Breast epithelium (tissue), 4 donors: ENCODE measurements at regions not wholly inside any gene's neighbourhood (a gene's known extent, or its start where the extent isn't known, plus 50 kb on each side); places are given as distances from the start of the nearest gene placed in this dataset.
"Not testable (repeated sequence)": the region's sequence is repeated elsewhere in the genome, so short reads cannot be mapped to it uniquely, and the experiment has no call there.

ENCODE experiments used
- DNase-seq, 2 donors: peaks; one replicate each; pipeline ENCODE4 v3.0.0-alpha.2; 2019; ENCODE audit warnings: low spot score in 2 of 2
- H3K27ac ChIP-seq, 2 donors: fragments of 200-600 bp; sonication (generic) in 1 of 2; one replicate each; pipeline ENCODE4 v1.5.1; 2016 to 2019; ENCODE audit warnings: mild to moderate bottlenecking in 1 of 2
- H3K27me3 ChIP-seq, 2 donors: fragments of 200-600 bp; sonication (generic) in 1 of 2; one replicate each; pipeline versions ENCODE4 v1.5.1 to v1.6.0; 2017 to 2019; ENCODE audit warnings: control low read depth in 1 of 2, mild to moderate bottlenecking in 1 of 2
- H3K36me3 ChIP-seq: fragments of 200-600 bp; one replicate; pipeline ENCODE4 v1.5.1; 2019
- H3K4me1 ChIP-seq, 2 donors: fragments of 200-600 bp; sonication (generic); one replicate each; pipeline ENCODE4 v1.5.1; 2016 to 2019; ENCODE audit warnings: control low read depth in 1 of 2
- H3K4me3 ChIP-seq, 3 donors: fragments of 200-600 bp; sonication (generic); 1 replicate in 2 of 3; 2 replicates in 1 of 3; pipeline ENCODE4 v1.5.1; 2016 to 2019; ENCODE audit warnings: mild to moderate bottlenecking in 3 of 3, moderate library complexity in 2 of 3
- H3K9me3 ChIP-seq, 2 donors: fragments of 200-600 bp; sonication (generic) in 1 of 2; one replicate each; pipeline ENCODE4 v1.5.1; 2016 to 2019; ENCODE audit warnings: control low read depth in 1 of 2
- POLR2A ChIP-seq: fragments of 450-650 bp; IDR thresholded peaks from one replicate; pipeline ENCODE4 v1.6.1; 2016; ENCODE audit warnings: antibody characterized with exemption, mild to moderate bottlenecking, moderate library complexity
- POLR2AphosphoS5 ChIP-seq, 3 donors: sonication (generic); formaldehyde crosslinking; IDR thresholded peaks; one replicate each; pipeline ENCODE4 v1.6.1; 2017; ENCODE audit warnings: antibody characterized with exemption in 3 of 3
- intact Hi-C: fragments of 100-400 bp; cut with DNase I; formaldehyde crosslinking; loops from one replicate; pipeline ENCODE4 v1.15.1; 2023; ENCODE audit warnings: low total_unique reads
- TF ChIP-seq, protein P1 (sequence below), 3 donors: fragments of 450-650 bp; IDR thresholded peaks; one replicate each; pipeline ENCODE4 v1.5.1; 2016 to 2017; ENCODE audit warnings: antibody characterized with exemption in 3 of 3, mild to moderate bottlenecking in 3 of 3, moderate library complexity in 3 of 3

DNA sequence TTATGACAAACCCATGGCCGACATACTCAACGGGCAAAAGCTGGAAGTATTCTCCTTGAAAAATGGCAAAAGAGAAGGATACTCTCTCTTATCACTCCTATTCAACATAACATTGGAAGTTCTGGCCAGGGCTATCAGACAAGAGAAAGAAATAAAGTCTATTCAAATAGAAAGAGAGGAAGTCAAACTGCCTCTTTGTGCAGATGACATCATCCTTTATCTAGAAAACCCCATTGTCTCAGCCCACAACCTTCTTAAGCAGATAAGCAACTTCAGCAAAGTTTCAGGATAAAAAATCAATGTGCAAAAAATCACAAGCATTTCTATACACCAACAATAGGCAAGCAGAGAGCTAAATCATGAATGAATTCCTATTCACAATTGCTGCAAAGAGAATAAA, 1799.9 kb upstream of the ACO1 start:
- no peak for DNase-seq
- H3K9me3 ChIP-seq: no peaks in the 10 kb centered on the region
- no peaks in the 10 kb centered on the region for H3K4me1 ChIP-seq
- no peak overlapping the region for H3K4me3 ChIP-seq
- no peaks in the 10 kb centered on the region for H3K36me3 ChIP-seq
- H3K27ac ChIP-seq: no peak overlapping the region
- no peaks in the 10 kb centered on the region for H3K27me3 ChIP-seq
- TF ChIP-seq, protein P1, sequence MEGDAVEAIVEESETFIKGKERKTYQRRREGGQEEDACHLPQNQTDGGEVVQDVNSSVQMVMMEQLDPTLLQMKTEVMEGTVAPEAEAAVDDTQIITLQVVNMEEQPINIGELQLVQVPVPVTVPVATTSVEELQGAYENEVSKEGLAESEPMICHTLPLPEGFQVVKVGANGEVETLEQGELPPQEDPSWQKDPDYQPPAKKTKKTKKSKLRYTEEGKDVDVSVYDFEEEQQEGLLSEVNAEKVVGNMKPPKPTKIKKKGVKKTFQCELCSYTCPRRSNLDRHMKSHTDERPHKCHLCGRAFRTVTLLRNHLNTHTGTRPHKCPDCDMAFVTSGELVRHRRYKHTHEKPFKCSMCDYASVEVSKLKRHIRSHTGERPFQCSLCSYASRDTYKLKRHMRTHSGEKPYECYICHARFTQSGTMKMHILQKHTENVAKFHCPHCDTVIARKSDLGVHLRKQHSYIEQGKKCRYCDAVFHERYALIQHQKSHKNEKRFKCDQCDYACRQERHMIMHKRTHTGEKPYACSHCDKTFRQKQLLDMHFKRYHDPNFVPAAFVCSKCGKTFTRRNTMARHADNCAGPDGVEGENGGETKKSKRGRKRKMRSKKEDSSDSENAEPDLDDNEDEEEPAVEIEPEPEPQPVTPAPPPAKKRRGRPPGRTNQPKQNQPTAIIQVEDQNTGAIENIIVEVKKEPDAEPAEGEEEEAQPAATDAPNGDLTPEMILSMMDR (IDR thresholded peaks at IDR 0.05): no peak
- TF ChIP-seq POLR2A (no peak), POLR2AphosphoS5 (IDR thresholded peaks at IDR 0.05) (no peak)
- intact Hi-C loops: no loop called here

DNA sequence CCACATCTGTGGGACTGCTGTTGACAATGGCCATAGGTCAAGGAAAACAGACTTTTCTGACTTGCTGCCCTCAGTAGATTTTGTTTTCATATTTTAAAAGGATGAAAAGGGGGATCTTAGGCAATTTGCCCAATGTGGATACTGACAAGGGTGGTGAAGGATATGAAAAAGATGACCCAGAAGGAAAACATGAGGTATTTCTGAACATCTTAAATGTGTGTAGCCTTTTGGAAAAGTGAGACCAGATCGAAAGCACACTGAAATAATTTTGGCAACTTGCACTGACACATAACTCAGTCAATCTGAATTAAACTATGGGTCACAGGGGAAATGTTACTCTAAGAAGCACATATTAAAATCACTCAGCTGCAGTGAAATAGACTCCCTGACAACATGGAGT, 1793.0 kb upstream of the ACO1 start:
- no peaks in the 10 kb centered on the region for H3K9me3 ChIP-seq
- intact Hi-C loops: no loop called here
- H3K36me3 ChIP-seq: no peaks in the 10 kb centered on the region
- H3K4me1 ChIP-seq: no peaks in the 10 kb centered on the region
- TF ChIP-seq POLR2AphosphoS5 (IDR thresholded peaks at IDR 0.05) (no peak), POLR2A (no peak)
- TF ChIP-seq, protein P1 (IDR thresholded peaks at IDR 0.05): no peak
- no peaks in the 10 kb centered on the region for H3K27me3 ChIP-seq
- no peak overlapping the region for H3K4me3 ChIP-seq
- DNase-seq: no peak
- H3K27ac ChIP-seq: no peak overlapping the region

DNA sequence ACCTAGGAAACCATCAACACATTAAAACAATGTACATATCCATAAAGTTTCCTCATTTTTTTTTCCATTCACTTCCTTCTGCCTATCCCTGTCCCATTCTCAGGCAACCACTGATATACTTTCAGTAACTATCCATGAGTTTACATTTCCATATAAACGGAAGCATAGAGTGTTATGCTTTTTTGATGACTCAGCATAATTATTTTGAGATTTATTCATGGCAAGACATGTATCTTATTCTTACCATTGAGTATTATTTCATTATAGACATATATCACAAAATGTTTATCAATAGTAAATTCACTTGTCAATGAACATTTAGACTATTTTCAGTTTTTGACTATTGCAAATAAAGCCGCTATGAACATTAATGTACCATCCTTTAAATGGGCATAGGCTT, 1786.8 kb upstream of the ACO1 start:
- no peak overlapping the region for H3K4me3 ChIP-seq
- TF ChIP-seq, protein P1 (IDR thresholded peaks at IDR 0.05): no peak
- no peak for TF ChIP-seq POLR2A
- no peak for TF ChIP-seq POLR2AphosphoS5 (IDR thresholded peaks at IDR 0.05)
- no peaks in the 10 kb centered on the region for H3K36me3 ChIP-seq
- no peak overlapping the region for H3K27ac ChIP-seq
- no peaks in the 10 kb centered on the region for H3K9me3 ChIP-seq
- intact Hi-C loops: no loop called here
- no peaks in the 10 kb centered on the region for H3K27me3 ChIP-seq
- H3K4me1 ChIP-seq: no peaks in the 10 kb centered on the region
- DNase-seq: no peak

DNA sequence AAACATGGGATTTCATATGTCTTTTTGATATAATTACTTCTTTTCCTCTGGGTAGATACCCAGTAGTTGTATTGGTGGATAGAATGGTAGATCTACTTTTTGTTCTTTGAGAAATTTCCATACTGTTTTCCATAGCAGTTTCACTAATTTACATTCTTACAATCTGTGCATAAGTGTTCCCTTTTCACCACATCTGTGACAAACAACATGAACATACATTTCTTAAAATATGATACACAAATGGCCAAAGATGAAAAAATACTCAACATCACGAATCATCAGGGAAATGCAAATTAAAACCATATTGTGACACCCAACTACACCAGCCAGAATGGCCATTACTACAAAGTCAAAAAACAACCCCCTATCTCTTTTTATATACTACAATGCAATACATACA, 1778.5 kb upstream of the ACO1 start:
- no peak for DNase-seq
- no peaks in the 10 kb centered on the region for H3K36me3 ChIP-seq
- no peak overlapping the region for H3K4me3 ChIP-seq
- H3K27ac ChIP-seq: no peak overlapping the region
- H3K9me3 ChIP-seq: no peaks in the 10 kb centered on the region
- intact Hi-C loops: no loop called here
- no peaks in the 10 kb centered on the region for H3K27me3 ChIP-seq
- TF ChIP-seq, protein P1 (IDR thresholded peaks at IDR 0.05): no peak
- no peak for TF ChIP-seq POLR2AphosphoS5 (IDR thresholded peaks at IDR 0.05)
- no peak for TF ChIP-seq POLR2A
- no peaks in the 10 kb centered on the region for H3K4me1 ChIP-seq

DNA sequence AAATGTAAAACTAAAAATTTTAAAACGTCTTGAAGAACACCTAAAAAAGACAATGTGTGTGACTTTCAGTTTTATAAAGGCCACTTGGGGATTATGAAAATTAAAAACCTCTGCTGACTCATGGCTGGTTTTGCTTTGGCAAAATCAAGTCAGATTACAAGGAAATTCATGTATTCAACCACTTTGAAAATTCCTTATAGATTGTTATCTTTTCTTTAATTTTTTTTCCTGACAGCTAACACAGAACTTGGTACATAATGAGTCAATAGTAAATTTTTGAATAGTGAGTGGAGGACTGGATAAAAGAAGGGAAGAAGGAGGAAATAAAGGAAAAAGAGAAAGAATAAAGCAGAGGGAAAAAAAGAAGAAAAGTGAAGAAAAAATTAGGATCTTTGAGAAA, 1774.7 kb upstream of the ACO1 start:
- no peaks in the 10 kb centered on the region for H3K4me1 ChIP-seq
- H3K4me3 ChIP-seq: no peak overlapping the region
- TF ChIP-seq POLR2A: no peak
- no peak for TF ChIP-seq POLR2AphosphoS5 (IDR thresholded peaks at IDR 0.05)
- TF ChIP-seq, protein P1 (IDR thresholded peaks at IDR 0.05): no peak
- no peaks in the 10 kb centered on the region for H3K27me3 ChIP-seq
- H3K9me3 ChIP-seq: no peaks in the 10 kb centered on the region
- no peak overlapping the region for H3K27ac ChIP-seq
- no peaks in the 10 kb centered on the region for H3K36me3 ChIP-seq
- DNase-seq: no peak
- intact Hi-C loops: no loop called here

DNA sequence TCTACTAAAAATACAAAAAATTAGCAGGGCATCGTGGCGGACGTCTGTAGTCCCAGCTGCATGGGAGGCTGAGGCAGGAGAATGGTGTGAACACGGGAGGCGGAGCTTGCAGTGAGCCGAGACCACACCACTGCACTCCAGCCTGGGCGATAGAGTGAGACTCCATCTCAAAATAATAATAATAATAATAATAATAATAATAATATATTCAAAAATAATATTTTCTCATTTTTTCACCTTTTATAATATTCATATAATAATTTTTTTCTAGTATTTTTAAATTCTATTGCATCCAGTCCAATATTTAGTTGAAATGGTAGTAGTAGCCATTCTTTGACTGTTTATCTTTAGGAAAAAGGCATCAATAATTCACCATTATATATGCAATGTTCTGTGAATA, 1767.7 kb upstream of the ACO1 start:
- H3K36me3 ChIP-seq, H3K4me3 ChIP-seq, intact Hi-C loops, DNase-seq, H3K27me3 ChIP-seq, H3K4me1 ChIP-seq, H3K9me3 ChIP-seq, H3K27ac ChIP-seq: not testable (repeated sequence)
